ENCODE measurements at regions not wholly inside any gene's neighbourhood (a gene's known extent, or its start where the extent isn't known, plus 50 kb on each side); places are given as distances from the start of the nearest gene placed in this dataset.

GRCh38 chr15:69543681-69544364 lies 91.2 kb downstream of the RPLP1 start:
- CTCF ChIA-PET: interaction anchor here (0.9 to 1.0 kb wide), 2 partner anchors 12 to 65 kb away, joined by 3 read pairs; no protein-coding TSS in a partner anchor
- TF ChIP-seq FOXA1 (IDR thresholded peaks at IDR 0.05) (no peak), L3MBTL2 (conservative IDR thresholded peaks at IDR 0.05) (no peak), HDGF (IDR thresholded peaks at IDR 0.05; ENCODE audit: borderline replicate concordance) (no peak), FOXM1 (IDR thresholded peaks at IDR 0.05; ENCODE audit: borderline replicate concordance) (no peak), SUZ12 (IDR thresholded peaks at IDR 0.05) (no peak), NFRKB (IDR thresholded peaks at IDR 0.05) (no peak), FOXK2 (IDR thresholded peaks at IDR 0.05) (no peak), ARNT (IDR thresholded peaks at IDR 0.05) (no peak), BHLHE40 (IDR thresholded peaks at IDR 0.05; ENCODE audit: borderline replicate concordance) (no peak), LEF1 (IDR thresholded peaks at IDR 0.05; ENCODE audit: borderline replicate concordance) (no peak), ZNF384 (IDR thresholded peaks at IDR 0.05) (no peak), TARDBP (IDR thresholded peaks at IDR 0.05) (no peak), SP1 (IDR thresholded peaks at IDR 0.05) (no peak), CTBP1 (IDR thresholded peaks at IDR 0.05; ENCODE audit: borderline replicate concordance) (no peak)
- TF ChIP-seq, protein P1, sequence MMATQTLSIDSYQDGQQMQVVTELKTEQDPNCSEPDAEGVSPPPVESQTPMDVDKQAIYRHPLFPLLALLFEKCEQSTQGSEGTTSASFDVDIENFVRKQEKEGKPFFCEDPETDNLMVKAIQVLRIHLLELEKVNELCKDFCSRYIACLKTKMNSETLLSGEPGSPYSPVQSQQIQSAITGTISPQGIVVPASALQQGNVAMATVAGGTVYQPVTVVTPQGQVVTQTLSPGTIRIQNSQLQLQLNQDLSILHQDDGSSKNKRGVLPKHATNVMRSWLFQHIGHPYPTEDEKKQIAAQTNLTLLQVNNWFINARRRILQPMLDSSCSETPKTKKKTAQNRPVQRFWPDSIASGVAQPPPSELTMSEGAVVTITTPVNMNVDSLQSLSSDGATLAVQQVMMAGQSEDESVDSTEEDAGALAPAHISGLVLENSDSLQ (IDR thresholded peaks at IDR 0.05): no peak
- no peak for DNase-seq (ENCODE audit: extremely low spot score)
- POLR2A ChIA-PET: interaction anchor here (0.9 to 1.4 kb wide), 2 partner anchors 15 to 81 kb away, joined by 3 read pairs; no protein-coding TSS in a partner anchor

GRCh38 chr15:69544365-69545113 lies 91.9 kb downstream of the RPLP1 start:
- CTCF ChIA-PET: interaction anchor here (0.9 to 1.0 kb wide), 2 partner anchors 12 to 66 kb away, joined by 3 read pairs; no protein-coding TSS in a partner anchor
- POLR2A ChIA-PET: interaction anchor here (0.9 to 1.4 kb wide), 2 partner anchors 16 to 82 kb away, joined by 3 read pairs; no protein-coding TSS in a partner anchor
- no peak for DNase-seq (ENCODE audit: extremely low spot score)
- TF ChIP-seq TARDBP (IDR thresholded peaks at IDR 0.05) (no peak), CTBP1 (IDR thresholded peaks at IDR 0.05; ENCODE audit: borderline replicate concordance) (no peak), NFRKB (IDR thresholded peaks at IDR 0.05) (no peak), FOXM1 (IDR thresholded peaks at IDR 0.05; ENCODE audit: borderline replicate concordance) (no peak), FOXK2 (IDR thresholded peaks at IDR 0.05) (no peak)

DNA sequence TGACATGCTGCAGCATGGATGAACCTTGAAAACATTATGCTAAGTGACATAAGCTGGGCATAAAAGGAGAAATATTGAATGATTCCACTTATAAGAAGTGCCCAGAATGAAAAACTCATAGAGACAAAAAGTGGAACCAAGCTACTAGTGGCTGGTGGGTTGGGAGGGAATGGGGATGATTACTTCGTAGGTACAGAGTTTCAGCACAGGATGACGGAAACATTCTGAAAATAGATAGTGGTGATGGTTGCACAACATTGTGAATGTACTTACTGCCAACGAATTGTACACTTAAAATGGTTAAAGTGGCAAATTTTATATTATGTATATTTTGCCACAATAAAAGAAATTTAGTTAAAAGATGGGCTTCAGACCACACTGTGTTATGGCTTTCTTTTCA lies 93.6 kb downstream of the RPLP1 start:
- no peak for DNase-seq (ENCODE audit: extremely low spot score)
- ChIA-PET POLR2A (no interaction called here), CTCF (no interaction called here)
- TF ChIP-seq TARDBP (IDR thresholded peaks at IDR 0.05): no peak
- no peak for TF ChIP-seq FOXM1 (IDR thresholded peaks at IDR 0.05; ENCODE audit: borderline replicate concordance)
- no peak for TF ChIP-seq BHLHE40 (IDR thresholded peaks at IDR 0.05; ENCODE audit: borderline replicate concordance)
- TF ChIP-seq, protein P1 (IDR thresholded peaks at IDR 0.05): no peak
- TF ChIP-seq ELF4 (IDR thresholded peaks at IDR 0.05): no peak
- no peak for TF ChIP-seq ARNT (IDR thresholded peaks at IDR 0.05)
- no peak for TF ChIP-seq SP1 (IDR thresholded peaks at IDR 0.05)
- no peak for TF ChIP-seq HDGF (IDR thresholded peaks at IDR 0.05; ENCODE audit: borderline replicate concordance)
- no peak for TF ChIP-seq FOXA1 (IDR thresholded peaks at IDR 0.05)
- TF ChIP-seq CTBP1 (IDR thresholded peaks at IDR 0.05; ENCODE audit: borderline replicate concordance): no peak

- DNase-seq (ENCODE audit: extremely low spot score): no peak
- TF ChIP-seq BHLHE40 (IDR thresholded peaks at IDR 0.05; ENCODE audit: borderline replicate concordance): no peak
- no peak for TF ChIP-seq ELF4 (IDR thresholded peaks at IDR 0.05)
- TF ChIP-seq NFRKB (IDR thresholded peaks at IDR 0.05): no peak
- TF ChIP-seq SUZ12 (IDR thresholded peaks at IDR 0.05): no peak
- TF ChIP-seq ZNF384 (IDR thresholded peaks at IDR 0.05): no peak
- no peak for TF ChIP-seq ARNT (IDR thresholded peaks at IDR 0.05)
- no peak for TF ChIP-seq FOXM1 (IDR thresholded peaks at IDR 0.05; ENCODE audit: borderline replicate concordance)
- no peak for TF ChIP-seq L3MBTL2 (conservative IDR thresholded peaks at IDR 0.05)
- no peak for TF ChIP-seq SP1 (IDR thresholded peaks at IDR 0.05)
- no peak for TF ChIP-seq CTBP1 (IDR thresholded peaks at IDR 0.05; ENCODE audit: borderline replicate concordance)
- TF ChIP-seq LEF1 (IDR thresholded peaks at IDR 0.05; ENCODE audit: borderline replicate concordance): no peak
- POLR2A ChIA-PET: no interaction called here
- CTCF ChIA-PET: no interaction called here
Observed at GRCh38 chr15:69548395-69549180, 96.0 kb downstream of the RPLP1 start.

- ChIA-PET CTCF (no interaction called here), POLR2A (no interaction called here)
- TF ChIP-seq SP1 (IDR thresholded peaks at IDR 0.05): no peak
- TF ChIP-seq, protein P1 (IDR thresholded peaks at IDR 0.05): no peak
- TF ChIP-seq CTBP1 (IDR thresholded peaks at IDR 0.05; ENCODE audit: borderline replicate concordance): no peak
- TF ChIP-seq FOXA1 (IDR thresholded peaks at IDR 0.05): no peak
- TF ChIP-seq BHLHE40 (IDR thresholded peaks at IDR 0.05; ENCODE audit: borderline replicate concordance): no peak
- TF ChIP-seq LEF1 (IDR thresholded peaks at IDR 0.05; ENCODE audit: borderline replicate concordance): no peak
- TF ChIP-seq FOXK2 (IDR thresholded peaks at IDR 0.05): no peak
- TF ChIP-seq TARDBP (IDR thresholded peaks at IDR 0.05): no peak
- no peak for TF ChIP-seq ARNT (IDR thresholded peaks at IDR 0.05)
- TF ChIP-seq NFRKB (IDR thresholded peaks at IDR 0.05): no peak
- no peak for DNase-seq (ENCODE audit: extremely low spot score)
Observed at GRCh38 chr15:69551391-69552056, 98.9 kb downstream of the RPLP1 start.

Data from HEK293T (cell line).